ENCODE measurements at regions not wholly inside any gene's neighbourhood (a gene's known extent, or its start where the extent isn't known, plus 50 kb on each side); places are given as distances from the start of the nearest gene placed in this dataset.

DNA sequence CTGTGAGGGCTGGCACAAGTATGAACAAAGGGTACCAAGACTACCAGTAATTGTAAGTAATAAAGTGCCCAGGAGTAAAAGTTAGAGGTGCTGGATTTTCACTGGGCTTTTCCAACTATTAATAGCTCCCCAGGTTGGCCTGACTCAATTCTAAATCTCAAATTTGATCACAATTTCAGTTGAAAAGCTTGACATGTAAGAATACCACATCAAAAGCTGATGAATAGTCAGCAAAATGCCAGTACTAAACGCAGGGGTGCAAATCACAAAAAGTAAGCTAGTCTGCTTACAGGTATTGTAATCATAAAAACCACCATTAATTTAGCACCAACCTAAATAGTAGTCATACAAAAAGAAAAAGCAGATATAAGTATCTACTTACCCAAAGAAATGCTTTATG is 917.5 kb downstream of the NLGN4Y start:
- TF ChIP-seq CTCF (IDR thresholded peaks at IDR 0.05), result no peak
- intact Hi-C loops (cut with DNase I), result no loop called here
- 68 to 88% methylated on average over 1 of the region's 1 CpG for WGBS, 2 donors

DNA sequence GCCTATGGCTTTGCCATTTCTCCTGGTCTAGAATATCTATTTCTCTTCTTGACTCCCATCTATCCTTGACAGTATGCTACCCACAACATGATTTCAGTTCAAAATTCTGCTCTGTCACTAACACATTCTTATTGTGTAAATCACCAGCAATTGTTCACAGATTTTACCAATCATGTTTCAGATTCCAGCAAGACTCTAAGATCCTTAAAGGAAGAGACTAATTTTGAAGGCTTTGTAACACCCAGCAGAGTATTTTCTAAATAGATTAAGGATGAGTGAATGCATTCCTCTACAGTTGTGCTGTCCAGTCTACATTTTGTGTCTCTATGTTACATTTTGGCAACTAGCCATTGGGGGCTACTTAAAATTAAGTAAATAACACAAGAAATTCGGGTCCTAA is 921.5 kb downstream of the NLGN4Y start:
- no peak for DNase-seq
- ATAC-seq, result no peak
- no peaks in the 10 kb centered on the region for H3K9me3 ChIP-seq
- WGBS, 2 donors, result 45 to 50% methylated on average over 1 of the region's 1 CpG
- TF ChIP-seq CTCF (IDR thresholded peaks at IDR 0.05), result no peak
- H3K4me1 ChIP-seq, result no peaks in the 10 kb centered on the region
- intact Hi-C loops (cut with DNase I), result no loop called here
- H3K36me3 ChIP-seq, result no peaks in the 10 kb centered on the region
- H3K4me3 ChIP-seq, result no peak overlapping the region
- no peaks in the 10 kb centered on the region for H3K27me3 ChIP-seq
- no peak overlapping the region for H3K27ac ChIP-seq

More for the DNA sequence above, 917.5 kb downstream of the NLGN4Y start:
- Histone ChIP-seq H3K27me3 (no peaks in the 10 kb centered on the region), H3K4me3 (no peak overlapping the region), H3K9me3 (peaks cover 0 to 4% (median 0%) of the 10 kb centered on the region in 11 donors), H3K4me1 (no peaks in the 10 kb centered on the region), H3K36me3 (no peaks in the 10 kb centered on the region), H3K27ac (no peak overlapping the region)
- ATAC-seq (no peak), DNase-seq (no peak)

GRCh38 chrY:15446861-15447260 is 922.5 kb downstream of the NLGN4Y start:
- no peaks in the 10 kb centered on the region for H3K36me3 ChIP-seq
- H3K27me3 ChIP-seq, result no peaks in the 10 kb centered on the region
- no peak for DNase-seq
- TF ChIP-seq CTCF (IDR thresholded peaks at IDR 0.05), result no peak
- H3K4me1 ChIP-seq, result no peaks in the 10 kb centered on the region
- H3K9me3 ChIP-seq, result no peaks in the 10 kb centered on the region
- no peak for ATAC-seq
- intact Hi-C loops (cut with DNase I), result no loop called here
- H3K4me3 ChIP-seq, result no peak overlapping the region
- H3K27ac ChIP-seq, result no peak overlapping the region

GRCh38 chrY:15447959-15448358 is 923.6 kb downstream of the NLGN4Y start:
- H3K4me3 ChIP-seq, result no peak overlapping the region
- H3K4me1 ChIP-seq, result no peaks in the 10 kb centered on the region
- intact Hi-C loops (cut with DNase I), result no loop called here
- no peaks in the 10 kb centered on the region for H3K36me3 ChIP-seq
- ATAC-seq (no peak), DNase-seq (no peak)
- 91 to 93% methylated on average over 4 of the region's 4 CpGs for WGBS, 2 donors
- no peaks in the 10 kb centered on the region for H3K27me3 ChIP-seq
- no peaks in the 10 kb centered on the region for H3K9me3 ChIP-seq
- no peak for TF ChIP-seq CTCF (IDR thresholded peaks at IDR 0.05)
- no peak overlapping the region for H3K27ac ChIP-seq

All from heart right ventricle (tissue), 16 donors.